GM12878 (cell line): ENCODE measurements at regions not wholly inside any gene's neighbourhood (a gene's known extent, or its start where the extent isn't known, plus 50 kb on each side); places are given as distances from the start of the nearest gene placed in this dataset.

ENCODE experiments used
- ATAC-seq: fragments of 200-7000 bp; cut with Tn5 transposase; 3 replicates; pipeline ENCODE4 v1.9.1; 2020; ENCODE audit warnings: mild to moderate bottlenecking, moderate library complexity
- BruUV-seq: library from RNA; stranded (reverse); fragments of 400-500 nt; replicated peaks from 2 replicates; lab custom pipeline; 2021; lab: Mats Ljungman, UMichigan
- CTCF ChIA-PET: fragments of 300-600 bp; sonication (Branson Sonifier 250); formaldehyde crosslinking; extraction: SDS; loops from one replicate; lab custom pipeline; 2021; ENCODE audit warnings: inconsistent platforms; lab: Yijun Ruan, JAX
- POLR2A ChIA-PET: fragments of 350-600 bp; formaldehyde crosslinking; extraction: SDS; loops from one replicate; lab custom pipeline; 2021; ENCODE audit warnings: inconsistent platforms; lab: Charles Lee
- RAD21 ChIA-PET: fragments of 300-600 bp; sonication (Branson Sonifier 250); formaldehyde crosslinking; loops from one replicate; lab custom pipeline; 2023; ENCODE audit warnings: antibody characterized with exemption; ENCODE audit not compliant: unreplicated experiment; lab: Charles Lee
- SMC1A ChIA-PET: fragments of 300-600 bp; sonication (Branson Sonifier 250); formaldehyde crosslinking; loops from one replicate; lab custom pipeline; 2023; ENCODE audit not compliant: unreplicated experiment, uncharacterized antibody; lab: Charles Lee
- DNase-seq: peaks from one replicate; pipeline ENCODE4 v3.0.0-alpha.2; 2011; ENCODE audit warnings: low read depth, low spot score
- FAIRE-seq: peaks from 3 replicates; lab custom pipeline; 2011; peaks lifted over from hg19 to GRCh38; lab: Jason Lieb, UNC
- H2AFZ ChIP-seq: 2 replicates; pipeline ENCODE4 v1.6.0; 2011; ENCODE audit warnings: low read depth, low read length, control low read depth; ENCODE audit not compliant: control insufficient read depth
- H3K27ac ChIP-seq: 2 replicates; pipeline ENCODE4 v1.5.1; 2011; ENCODE audit warnings: control low read depth; ENCODE audit not compliant: control insufficient read depth, insufficient read depth
- H3K27me3 ChIP-seq, 2 experiments: replicated peaks in 1 of 2; 2 replicates each; pipeline versions ENCODE4 v1.6.0 to v1.6.1; 2011; ENCODE audit warnings: low read length in 1 of 2; ENCODE audit not compliant: control insufficient read depth in 2 of 2, insufficient read depth in 2 of 2
- H3K36me3 ChIP-seq, 2 experiments: 2 replicates each; pipeline ENCODE4 v1.5.1; 2011; ENCODE audit warnings: low read length in 1 of 2; ENCODE audit not compliant: control insufficient read depth in 2 of 2, insufficient read depth in 2 of 2
- H3K4me1 ChIP-seq: 2 replicates; pipeline ENCODE4 v1.6.1; 2011; ENCODE audit warnings: mild to moderate bottlenecking, low read length, moderate library complexity, mixed read lengths; ENCODE audit not compliant: control insufficient read depth, insufficient read depth
- H3K4me2 ChIP-seq: 2 replicates; pipeline ENCODE4 v1.6.0; 2011; ENCODE audit warnings: control low read depth; ENCODE audit not compliant: control insufficient read depth, insufficient read depth
- H3K4me3 ChIP-seq: fragments of 200-600 bp; sonication (generic); 2 replicates; pipeline ENCODE4 v1.5.1; 2016
- H3K79me2 ChIP-seq: 2 replicates; pipeline ENCODE4 v1.6.0; 2011; ENCODE audit warnings: low read length; ENCODE audit not compliant: control insufficient read depth, insufficient read depth
- H3K9ac ChIP-seq: 2 replicates; pipeline ENCODE4 v1.8.0; 2011; ENCODE audit warnings: low read length, control low read depth, mixed read lengths; ENCODE audit not compliant: control insufficient read depth, insufficient read depth
- H3K9me3 ChIP-seq: replicated peaks from 3 replicates; pipeline ENCODE4 v1.5.1; 2011; ENCODE audit warnings: mild to moderate bottlenecking, low read length; ENCODE audit not compliant: control insufficient read depth, insufficient read depth
- H4K20me1 ChIP-seq: 2 replicates; pipeline ENCODE4 v1.6.0; 2011; ENCODE audit not compliant: control insufficient read depth, insufficient read depth
- BCLAF1 ChIP-seq: fragments of 450-650 bp; IDR thresholded peaks from 2 replicates; pipeline ENCODE4 v1.6.1; 2017; ENCODE audit warnings: antibody characterized with exemption, mild to moderate bottlenecking, moderate library complexity
- FOS ChIP-seq: IDR thresholded peaks from 3 replicates; pipeline ENCODE4 v1.6.1; 2011; ENCODE audit warnings: borderline replicate concordance; ENCODE audit not compliant: insufficient read length; ENCODE audit errors: extremely low read depth
- JUND ChIP-seq: IDR thresholded peaks from 2 replicates; pipeline ENCODE4 v1.6.1; 2012; ENCODE audit warnings: low read depth, mild to moderate bottlenecking, low read length, improper control_type of control experiment, moderate library complexity
- MEF2B ChIP-seq: fragments of 450-650 bp; IDR thresholded peaks from 2 replicates; pipeline ENCODE4 v1.6.1; 2018; ENCODE audit warnings: mild to moderate bottlenecking, moderate library complexity; ENCODE audit not compliant: partially characterized antibody, poor library complexity, severe bottlenecking
- RELB ChIP-seq: fragments of 450-650 bp; IDR thresholded peaks from 2 replicates; pipeline ENCODE4 v1.6.1; 2017; ENCODE audit warnings: low read depth, mild to moderate bottlenecking, moderate library complexity
- SMAD5 ChIP-seq: IDR thresholded peaks from 2 replicates; pipeline ENCODE4 v1.6.1; 2016; ENCODE audit warnings: antibody characterized with exemption, low read depth
- SUPT20H ChIP-seq: IDR thresholded peaks from 2 replicates; pipeline ENCODE4 v1.6.1; 2011; ENCODE audit warnings: low read depth, mild to moderate bottlenecking, low read length, moderate library complexity, borderline replicate concordance; ENCODE audit not compliant: control insufficient read depth
- ZNF274 ChIP-seq: IDR thresholded peaks from one replicate; pipeline ENCODE4 v1.8.0; 2011; ENCODE audit not compliant: insufficient read length, insufficient read depth
- WGBS: methylation state at CpG from one replicate; pipeline ENCODE4 v1.1.6; 2016; ENCODE audit warnings: low lambda C conversion rate; ENCODE audit not compliant: insufficient replicate concordance, insufficient coverage; ENCODE audit errors: missing lambda C conversion rate; 5-methylcytosine and 5-hydroxymethylcytosine counted together
- in situ Hi-C: fragments of 300-500 bp; cut with MboI; formaldehyde crosslinking; loops from 9 replicates; pipeline ENCODE4 v1.14.3; 2018; ENCODE audit warnings: mixed read lengths
- intact Hi-C: fragments of 100-400 bp; cut with micrococcal nuclease; formaldehyde crosslinking; loops from one replicate; pipeline ENCODE4 v1.14.2; 2022; ENCODE audit not compliant: unreplicated experiment

- Histone ChIP-seq H3K4me2 (no peak overlapping the region), H3K27me3 (no peaks in the 10 kb centered on the region), H3K36me3 (no peaks in the 10 kb centered on the region), H2AFZ (no peak overlapping the region), H4K20me1 (no peaks in the 10 kb centered on the region), H3K9ac (no peak overlapping the region), H3K4me1 (no peaks in the 10 kb centered on the region), H3K79me2 (no peaks in the 10 kb centered on the region), H3K4me3 (no peak overlapping the region), H3K9me3 (no peaks in the 10 kb centered on the region), H3K27ac (no peak overlapping the region)
- CTCF ChIA-PET = interaction anchor here (1.0 to 1.6 kb wide), 3 partner anchors 13 to 215 kb away, joined by 3 to 5 read pairs (median 3); no protein-coding TSS in a partner anchor
- intact Hi-C loops = no loop called here
- TF ChIP-seq BCLAF1 (no peak), RELB (no peak), ZNF274 (no peak), JUND (no peak), FOS (no peak), MEF2B (no peak), SMAD5 (no peak), SUPT20H (no peak)
- POLR2A ChIA-PET = no interaction called here
- no peak for ATAC-seq
- no peak for DNase-seq
- no peak for FAIRE-seq
- in situ Hi-C loops = no loop called here
- RAD21 ChIA-PET = no interaction called here
- SMC1A ChIA-PET = interaction anchor here (1.1 kb wide), 1 partner anchor 56 kb away, joined by 3 read pairs; no protein-coding TSS in a partner anchor
- BruUV-seq = no TSS peak
- WGBS = 34% methylated on average over 2 of the region's 2 CpGs
These were observed 102.6 kb upstream of the ATP1A1 start for GRCh38 chr1:116270316-116271057.
